GM21381 (cell line): ENCODE measurements at regions not wholly inside any gene's neighbourhood (a gene's known extent, or its start where the extent isn't known, plus 50 kb on each side); places are given as distances from the start of the nearest gene placed in this dataset.
"Not testable (repeated sequence)": the region's sequence is repeated elsewhere in the genome, so short reads cannot be mapped to it uniquely, and the experiment has no call there.

ENCODE experiments used
- ATAC-seq: cut with Tn5 transposase; IDR thresholded peaks from one replicate; pipeline ENCODE4 v1.9.1; 2021; ENCODE audit warnings: mild to moderate bottlenecking, moderate library complexity; ENCODE audit not compliant: unreplicated experiment

GRCh38 chr3:59244343-59244742, 194.5 kb upstream of the CFAP20DC start:
- no peak for ATAC-seq

DNA sequence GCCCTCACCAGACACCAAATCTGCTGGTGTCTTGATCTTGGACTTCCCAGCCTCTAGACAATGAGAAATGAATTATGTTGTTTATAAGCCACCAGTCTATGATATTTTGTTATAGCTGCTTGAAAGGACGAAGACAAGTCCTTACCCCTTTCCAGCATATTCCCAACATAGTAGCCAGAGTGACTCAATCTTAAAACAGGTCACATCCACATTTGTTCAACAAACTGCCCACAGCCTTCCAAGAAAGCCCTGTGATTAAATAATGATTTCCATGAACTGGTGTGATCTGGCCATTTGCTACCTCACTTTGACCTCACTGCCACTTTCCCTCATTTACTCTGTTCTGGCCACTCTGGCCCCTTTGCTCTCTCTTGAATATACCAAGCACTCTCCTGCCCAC, 193.7 kb upstream of the CFAP20DC start:
- no peak for ATAC-seq

GRCh38 chr3:59240666-59241255, 190.9 kb upstream of the CFAP20DC start:
- ATAC-seq, result no peak

DNA sequence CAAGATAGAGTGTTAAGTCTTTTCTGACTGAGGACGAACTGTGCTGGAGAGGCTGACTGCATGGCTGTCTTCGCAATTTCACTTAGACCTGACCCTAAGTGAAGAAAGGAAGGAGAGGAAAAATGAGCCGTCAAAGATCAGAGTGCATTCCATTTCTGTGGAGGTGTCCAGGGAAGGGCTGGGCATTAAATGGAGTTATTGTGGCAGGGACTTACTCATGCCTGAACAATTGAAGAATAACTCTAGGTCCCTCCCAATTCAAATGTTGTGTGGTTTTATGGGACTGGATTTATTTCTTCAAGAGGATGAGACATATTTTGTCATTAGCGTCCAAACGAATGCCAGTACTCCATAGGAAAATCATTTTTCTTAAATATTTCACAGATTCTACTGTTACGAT, 187.3 kb upstream of the CFAP20DC start:
- ATAC-seq, result no peak

DNA sequence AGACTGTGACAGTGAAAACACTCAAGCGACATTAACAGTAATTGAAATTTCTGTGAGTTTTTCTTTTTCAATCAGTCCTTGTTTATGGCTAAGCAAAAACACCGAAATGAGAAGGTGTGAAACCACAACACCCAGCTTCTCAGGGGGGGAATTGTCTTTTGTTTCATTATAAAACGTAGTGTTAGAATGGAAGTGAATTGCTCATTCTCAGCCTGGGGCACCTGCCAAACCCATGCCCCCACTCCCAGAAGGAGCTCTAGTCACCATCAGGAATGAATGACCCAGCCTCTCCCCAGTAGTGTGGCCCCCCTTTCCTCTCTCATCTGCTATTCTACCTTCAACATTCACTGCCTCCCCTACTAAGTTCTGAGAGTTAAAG, 185.8 kb upstream of the CFAP20DC start:
- peak; percentile 93 for ATAC-seq

DNA sequence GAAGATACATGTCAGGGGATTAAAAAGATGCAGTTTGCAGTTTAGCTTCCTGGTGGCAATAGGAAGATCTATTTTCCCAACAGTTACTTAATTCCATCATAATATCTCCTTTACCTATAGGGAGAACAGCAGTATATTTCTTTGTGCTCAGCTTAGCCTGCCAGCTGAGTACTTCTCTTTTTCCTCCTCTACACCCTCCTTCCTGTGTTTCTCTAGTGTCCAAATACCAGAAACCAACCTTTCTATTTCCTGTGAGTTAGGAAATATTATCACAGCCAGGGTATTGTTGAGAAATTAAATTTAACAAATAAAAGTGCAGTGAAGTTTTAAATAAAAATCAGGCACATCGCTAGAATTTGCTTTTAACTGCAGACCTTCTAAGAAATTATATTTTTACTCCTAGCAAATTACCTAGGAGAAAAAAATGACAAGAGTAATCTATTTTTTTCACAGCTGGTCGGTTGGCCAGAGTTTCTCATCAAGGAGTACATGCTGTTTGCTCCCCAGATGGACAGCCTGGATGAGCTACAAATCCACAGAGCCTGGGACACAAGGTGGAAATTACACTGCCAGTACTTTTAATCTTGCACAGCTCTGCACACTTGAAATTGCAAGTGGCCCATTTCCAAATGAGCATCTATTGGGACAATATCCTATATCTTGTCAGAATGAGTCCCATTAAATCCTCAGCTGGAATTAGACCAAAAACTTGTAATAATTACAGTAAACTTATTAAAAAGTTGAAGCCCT, 185.2 kb upstream of the CFAP20DC start:
- ATAC-seq, result peak; percentile 25

GRCh38 chr3:59230379-59230778, 180.6 kb upstream of the CFAP20DC start:
- not testable (repeated sequence) for ATAC-seq

- ATAC-seq, result no peak
Measured at GRCh38 chr3:59213860-59214259, 164.0 kb upstream of the CFAP20DC start.

GRCh38 chr3:59212128-59212779, 162.4 kb upstream of the CFAP20DC start:
- ATAC-seq, result peak; percentile 80

GRCh38 chr3:59210260-59210659, 160.4 kb upstream of the CFAP20DC start:
- no peak for ATAC-seq

- ATAC-seq, result no peak
Measured at GRCh38 chr3:59192473-59192872, 142.6 kb upstream of the CFAP20DC start.

DNA sequence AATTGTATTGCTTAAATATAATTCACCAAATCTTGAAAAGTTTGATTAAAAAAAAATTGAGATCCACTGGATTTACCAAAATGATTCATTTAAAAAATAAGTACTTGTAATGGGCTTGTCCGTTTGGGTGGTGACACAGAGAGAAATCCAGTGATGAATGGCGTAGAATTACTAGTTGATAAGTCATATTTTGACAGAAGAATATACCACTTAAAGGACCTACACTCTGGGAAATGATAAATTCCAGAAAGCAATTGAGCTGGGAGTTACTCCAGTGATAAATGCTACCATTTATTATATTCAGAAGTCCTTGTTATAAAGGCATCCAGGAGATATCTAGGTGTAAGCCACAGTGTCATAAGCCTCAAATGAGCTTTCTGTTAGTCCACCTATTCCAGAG, 141.8 kb upstream of the CFAP20DC start:
- ATAC-seq, result no peak

GRCh38 chr3:59189939-59190338, 140.1 kb upstream of the CFAP20DC start:
- no peak for ATAC-seq

DNA sequence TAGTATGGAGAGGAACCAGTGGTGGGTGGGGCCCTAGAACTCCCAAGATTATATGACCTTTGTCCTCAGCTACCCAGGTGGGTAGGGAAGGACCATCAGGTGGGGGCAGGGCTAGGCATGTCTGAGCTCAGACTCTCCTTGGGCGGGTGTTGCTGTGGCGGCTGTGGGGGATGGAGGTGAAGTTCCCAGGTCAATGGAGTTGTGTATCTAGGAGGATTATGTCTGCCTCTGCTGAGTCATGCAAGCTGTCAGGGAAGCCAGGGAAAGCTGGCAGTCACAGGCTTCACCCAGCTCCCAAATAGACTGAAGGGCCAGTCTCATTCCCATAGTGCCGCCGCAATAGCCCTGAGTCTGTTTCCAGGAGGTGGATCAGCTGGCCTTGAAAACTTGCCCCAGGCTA, 139.7 kb upstream of the CFAP20DC start:
- no peak for ATAC-seq

- ATAC-seq, result no peak
Measured at GRCh38 chr3:59186725-59187124, 136.9 kb upstream of the CFAP20DC start.

DNA sequence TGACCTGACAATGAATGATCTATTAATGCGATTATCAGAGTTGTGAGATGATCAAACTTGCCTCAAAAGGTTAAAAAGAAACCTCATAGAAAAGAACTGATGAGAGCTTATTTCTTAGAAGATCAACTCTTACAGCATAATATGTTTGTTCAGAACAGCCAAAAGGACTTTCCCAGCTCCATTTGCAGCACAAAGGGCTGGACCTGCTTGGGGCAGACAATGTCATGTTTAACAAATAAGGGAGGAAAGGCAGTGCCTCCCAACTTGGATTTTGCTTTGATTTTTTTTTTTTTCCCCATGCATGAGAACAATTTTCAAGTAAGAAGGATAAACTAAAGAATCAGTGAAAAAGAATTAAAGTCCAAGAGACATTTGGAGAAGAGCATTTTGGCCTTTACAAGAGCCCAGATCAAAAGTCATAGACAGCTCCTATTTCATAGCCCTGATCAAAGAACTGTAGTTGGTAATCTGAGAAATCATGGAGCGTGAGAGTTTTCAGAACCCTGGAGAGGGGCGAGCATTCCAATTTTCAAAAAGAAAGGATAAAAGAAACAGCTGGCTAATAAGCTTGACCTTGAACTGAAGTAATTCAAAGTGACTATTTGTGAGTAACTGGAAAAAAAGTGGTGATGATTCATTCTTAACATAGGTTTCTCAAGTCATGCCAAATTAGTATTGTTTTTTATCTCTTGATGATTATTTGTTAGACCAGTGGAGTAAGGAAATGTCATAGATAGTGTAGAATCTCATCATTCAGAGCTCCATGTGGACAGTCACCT, 136.0 kb upstream of the CFAP20DC start:
- ATAC-seq, result no peak

DNA sequence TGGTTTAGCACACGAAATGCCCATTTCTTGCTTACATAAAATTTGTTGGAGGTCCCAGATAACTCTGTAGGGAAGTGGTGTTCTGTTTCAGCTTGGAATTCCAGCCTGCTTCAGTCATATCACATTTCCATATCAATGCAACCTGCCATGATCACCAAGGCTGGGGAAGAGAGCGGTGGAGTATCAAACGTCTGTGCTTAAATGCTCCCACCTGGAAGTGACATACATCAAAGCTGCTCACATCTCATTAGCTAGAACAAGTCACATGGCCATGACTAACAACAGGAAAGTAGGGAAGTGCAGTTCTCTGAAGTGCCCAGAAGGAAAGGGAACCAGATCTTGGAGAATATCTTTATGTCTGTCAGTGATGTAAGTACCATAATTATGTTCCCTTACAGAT, 130.2 kb upstream of the CFAP20DC start:
- ATAC-seq, result no peak

DNA sequence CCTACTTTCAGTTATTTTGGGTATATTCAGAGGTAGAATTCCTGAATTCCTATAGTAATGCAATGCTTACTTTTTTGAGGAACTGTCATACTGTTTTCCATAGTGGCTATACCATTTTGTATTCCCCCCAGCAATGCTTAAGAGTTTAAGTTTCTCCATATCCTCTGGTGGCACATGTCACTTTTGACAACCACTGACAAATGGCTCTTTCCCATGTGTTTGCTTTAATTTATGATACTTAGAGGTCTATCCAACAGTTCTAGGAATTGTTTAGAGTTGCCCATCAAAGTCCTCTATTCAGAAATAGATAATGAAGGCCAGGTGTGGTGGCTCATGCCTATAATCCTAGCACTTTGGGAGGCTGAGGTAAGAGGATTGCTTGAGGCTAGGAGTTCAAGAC, 128.9 kb upstream of the CFAP20DC start:
- ATAC-seq, result no peak

DNA sequence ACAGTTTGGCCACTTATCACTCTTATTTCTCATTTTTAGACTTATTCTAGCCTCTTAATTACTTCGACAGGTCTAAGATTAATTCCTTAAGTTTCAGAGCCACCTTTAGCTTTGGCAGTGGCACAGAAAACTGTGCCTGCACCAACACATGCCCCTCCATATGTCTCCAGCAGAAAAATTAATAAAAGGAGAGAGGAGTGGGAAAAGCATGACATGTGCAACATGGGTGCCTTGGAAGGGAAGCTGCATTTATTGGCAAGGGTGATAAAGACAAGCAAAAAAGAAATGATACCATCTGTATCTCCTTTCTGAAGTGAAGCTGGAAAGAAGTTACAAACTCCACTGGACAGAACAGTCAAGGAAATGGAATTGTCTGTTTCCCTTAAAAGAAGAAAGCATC, 121.7 kb upstream of the CFAP20DC start:
- no peak for ATAC-seq

DNA sequence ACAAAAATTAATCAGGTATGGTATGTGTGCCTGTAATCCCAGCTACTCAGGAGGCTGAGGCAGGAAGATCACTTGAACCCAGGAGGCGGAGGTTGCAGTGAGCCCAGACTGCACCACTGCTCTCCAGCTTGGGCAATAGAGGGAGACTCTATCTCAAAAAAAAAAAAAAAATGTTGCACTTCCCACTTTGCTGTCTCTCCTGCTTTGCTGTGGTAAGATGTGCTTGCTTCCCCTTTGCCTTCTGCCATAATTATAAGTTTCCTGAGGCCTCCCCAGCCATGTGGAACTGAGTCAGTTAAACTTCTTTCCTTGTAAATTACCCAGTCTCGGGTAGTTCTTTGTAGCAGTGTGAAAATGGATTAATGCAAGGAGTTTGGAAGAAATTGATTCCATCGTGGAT, 120.3 kb upstream of the CFAP20DC start:
- ATAC-seq, result not testable (repeated sequence)

DNA sequence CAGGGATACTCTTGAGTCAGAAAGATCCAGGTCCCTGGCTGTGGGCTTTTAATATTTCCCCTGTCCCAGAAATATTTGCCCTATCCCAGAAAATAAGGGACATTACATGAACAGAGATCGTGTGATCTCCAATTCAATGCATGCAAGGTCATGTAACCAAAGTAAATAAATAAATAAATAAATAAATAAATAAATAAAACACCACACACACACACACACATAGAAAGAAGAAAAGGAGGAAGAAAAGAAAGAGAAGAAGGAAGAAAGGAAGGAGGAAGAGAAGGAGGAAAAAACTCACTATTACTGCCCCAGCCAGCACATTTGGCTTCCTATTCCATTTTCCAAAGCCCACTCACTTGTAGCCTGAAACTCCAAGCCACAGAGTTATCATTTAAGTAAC, 117.9 kb upstream of the CFAP20DC start:
- no peak for ATAC-seq

GRCh38 chr3:59163953-59164352, 114.1 kb upstream of the CFAP20DC start:
- no peak for ATAC-seq
